Esophagus mucosa (tissue), 1 donor: ENCODE measurements at regions not wholly inside any gene's neighbourhood (a gene's known extent, or its start where the extent isn't known, plus 50 kb on each side); places are given as distances from the start of the nearest gene placed in this dataset.

Source experiments
- ATAC-seq: fragments of 200-7000 bp; cut with Tn5 transposase; one replicate; pipeline ENCODE4 v1.9.1; 2020
- donor health status: DM: yes; HTN: yes; CAD: no.

DNA sequence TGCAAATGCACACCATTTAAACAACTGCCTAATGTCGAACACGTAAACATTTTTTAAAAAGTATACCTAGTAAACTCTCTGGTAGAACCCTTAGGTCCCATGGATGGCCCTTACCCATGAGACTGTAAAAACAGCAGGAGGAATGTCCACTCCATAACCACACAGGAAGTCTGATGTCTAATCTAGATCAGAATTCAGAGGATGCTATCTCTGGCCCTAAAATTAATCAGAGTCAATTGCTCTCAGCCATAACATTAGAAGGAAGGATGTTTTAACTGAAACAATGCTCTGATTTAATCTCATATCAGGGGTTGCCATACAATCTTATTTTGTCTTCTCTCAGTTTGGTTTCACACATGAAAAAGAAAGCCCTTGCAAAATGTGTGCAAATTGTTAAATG lies 416.3 kb upstream of the PIK3C3 start:
- ATAC-seq: no peak

DNA sequence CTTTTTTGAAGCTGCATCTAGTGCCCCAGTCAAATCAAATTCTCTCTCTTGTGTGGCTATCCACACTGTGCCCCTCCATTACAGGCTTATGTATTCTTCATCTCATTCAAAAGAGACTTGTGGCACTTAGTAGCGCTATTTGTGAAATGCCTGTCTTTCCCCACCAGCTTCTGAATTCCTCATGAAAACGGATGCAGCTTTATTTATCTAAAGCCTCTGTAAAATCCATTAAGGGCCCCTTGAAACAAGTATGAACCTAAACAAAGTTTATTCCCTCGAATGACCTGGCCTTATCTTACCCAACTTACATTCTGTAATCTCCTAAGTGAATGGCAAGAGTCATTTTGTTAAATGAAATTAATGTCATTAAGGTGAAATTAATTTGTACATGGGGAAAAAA lies 417.4 kb upstream of the PIK3C3 start:
- ATAC-seq: no peak

DNA sequence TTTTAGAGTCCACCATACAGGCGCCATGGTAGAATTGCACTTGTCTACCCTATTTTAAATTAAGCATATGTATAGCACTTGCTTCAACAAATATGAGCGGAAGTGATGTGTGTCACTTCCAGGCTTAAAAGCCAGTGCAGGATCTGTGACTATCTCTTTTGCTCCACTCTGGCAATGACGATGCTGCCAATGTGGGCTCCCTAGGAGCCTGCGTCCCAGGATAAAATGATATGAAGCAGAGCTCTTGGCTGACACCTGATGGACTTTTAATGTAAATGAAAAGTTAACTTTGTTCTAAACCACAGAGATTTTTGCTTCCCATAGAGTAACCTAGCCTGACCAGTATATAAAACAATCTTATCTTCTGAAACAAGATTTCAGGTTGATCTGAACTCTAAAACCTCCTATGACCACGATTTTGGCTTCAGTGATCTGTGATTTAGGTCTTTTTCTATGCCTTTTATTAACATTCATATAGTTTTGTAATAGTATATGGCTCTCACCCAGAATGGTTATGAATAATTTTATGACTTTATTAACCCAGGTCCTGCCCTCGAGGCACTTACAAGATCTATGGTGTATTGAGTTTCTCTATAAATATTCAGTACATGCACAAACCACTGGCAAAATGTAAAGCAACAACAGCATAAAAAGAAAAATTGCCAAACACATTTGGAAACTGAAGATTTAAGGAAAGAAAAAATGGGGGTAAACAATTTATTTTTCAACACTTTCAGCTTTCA lies 422.5 kb upstream of the PIK3C3 start:
- no peak for ATAC-seq

DNA sequence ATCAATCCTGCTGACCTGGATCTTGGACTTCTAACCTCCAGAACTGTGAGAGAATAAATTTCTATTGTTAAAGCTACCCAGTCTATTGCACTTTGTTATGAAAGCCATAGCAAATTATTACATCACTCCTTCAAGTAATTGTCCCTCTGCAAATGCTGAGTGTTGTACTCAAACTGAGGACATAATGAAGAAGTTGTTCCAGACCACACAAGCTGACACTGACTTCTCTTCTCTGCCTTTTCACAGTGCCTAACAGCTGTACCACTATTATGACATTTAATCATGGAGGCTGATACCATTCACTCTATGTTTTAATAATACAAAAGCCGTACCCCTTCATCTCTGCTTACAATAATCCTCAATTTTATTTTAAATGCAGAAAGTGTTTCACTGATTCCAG lies 424.1 kb upstream of the PIK3C3 start:
- no peak for ATAC-seq

DNA sequence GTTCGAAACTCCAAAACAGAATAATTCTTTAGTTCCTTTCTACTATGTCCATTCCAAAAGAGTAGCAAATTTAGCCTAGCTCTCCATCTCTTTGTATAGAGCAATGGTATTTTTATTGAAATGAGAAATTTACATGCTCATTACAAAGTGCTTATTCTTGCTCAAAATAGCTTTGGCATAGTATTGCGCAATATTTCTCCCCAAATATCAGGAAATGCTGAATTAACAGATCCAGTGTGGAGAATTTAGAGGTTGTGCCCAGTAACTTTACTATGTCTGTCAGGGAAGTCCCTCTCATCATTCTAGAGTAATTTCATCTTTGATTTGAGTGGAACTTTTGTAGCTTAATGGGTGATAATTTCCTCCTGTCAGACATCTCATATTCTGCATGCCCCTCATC lies 425.9 kb upstream of the PIK3C3 start:
- no peak for ATAC-seq

DNA sequence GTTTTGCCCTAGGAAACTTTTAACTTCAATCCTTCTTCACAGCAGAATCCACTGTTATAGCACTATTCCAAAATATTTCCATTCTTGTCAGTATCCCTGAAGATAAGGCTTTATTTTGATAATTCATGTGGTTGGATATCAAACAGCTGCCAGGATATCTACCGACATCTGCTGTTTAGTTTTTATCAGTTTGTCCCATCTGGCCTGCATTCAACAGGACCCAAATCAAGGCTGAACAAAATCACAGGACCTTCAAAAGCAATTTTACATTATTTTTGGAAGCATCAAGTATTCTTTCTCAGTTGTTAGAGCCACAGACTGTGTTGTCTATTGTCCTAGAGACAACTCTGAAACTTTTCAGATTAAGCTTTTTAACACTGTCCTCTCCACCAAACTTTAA lies 429.0 kb upstream of the PIK3C3 start:
- ATAC-seq: no peak

DNA sequence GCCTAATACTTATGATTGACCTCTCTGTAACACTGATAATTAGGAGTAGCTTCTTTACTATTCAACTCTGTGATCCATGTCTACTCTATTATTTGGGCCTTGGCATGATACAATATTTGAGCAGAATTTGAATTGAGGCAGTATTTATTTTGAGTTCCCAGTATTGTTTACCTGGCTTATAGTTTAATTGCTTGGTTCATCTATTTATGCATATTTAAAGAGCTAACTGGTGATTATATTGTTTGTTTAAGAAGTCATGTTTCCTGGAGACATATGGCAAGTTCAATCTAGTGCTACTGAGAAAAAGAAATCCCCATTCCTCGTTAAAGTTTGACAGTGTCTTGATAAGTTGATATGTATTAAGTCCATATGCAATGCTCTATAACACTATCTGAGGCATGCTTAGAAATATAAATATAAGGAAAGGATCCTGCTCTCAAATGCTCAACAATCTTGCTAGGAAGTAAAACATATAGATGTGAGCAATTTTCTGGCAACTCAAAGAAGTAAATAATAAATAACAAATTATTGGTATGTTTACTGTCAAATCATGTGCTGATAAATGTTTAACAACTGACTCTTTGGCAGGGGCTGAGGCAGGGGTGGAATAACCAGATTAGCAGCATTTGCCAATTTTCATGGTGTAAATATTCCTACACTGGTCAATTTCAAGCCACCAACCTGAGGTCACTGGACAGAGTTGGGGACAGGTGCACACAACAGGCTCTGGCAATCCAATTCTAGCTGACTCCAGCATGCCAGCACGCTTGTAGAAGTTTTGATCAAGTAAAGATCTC lies 430.2 kb upstream of the PIK3C3 start:
- ATAC-seq: no peak

DNA sequence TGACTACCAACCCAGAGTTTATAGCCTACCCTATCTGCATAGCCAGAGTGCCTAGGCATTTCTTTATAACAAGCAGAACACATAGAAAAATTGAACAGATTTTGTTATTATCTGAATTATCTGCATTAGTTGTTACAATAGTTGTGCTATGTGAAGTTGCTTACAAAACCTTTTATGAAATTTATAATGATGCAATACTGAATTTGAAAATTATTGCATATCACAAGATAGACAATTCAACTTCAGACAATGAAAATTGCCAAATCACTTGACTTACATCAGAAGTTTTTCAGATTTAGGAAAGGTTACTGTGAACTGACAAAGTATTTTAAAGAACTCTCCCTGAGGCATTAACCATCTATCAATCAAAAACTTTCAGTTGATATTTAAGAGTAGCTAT lies 437.9 kb upstream of the PIK3C3 start:
- ATAC-seq: no peak

DNA sequence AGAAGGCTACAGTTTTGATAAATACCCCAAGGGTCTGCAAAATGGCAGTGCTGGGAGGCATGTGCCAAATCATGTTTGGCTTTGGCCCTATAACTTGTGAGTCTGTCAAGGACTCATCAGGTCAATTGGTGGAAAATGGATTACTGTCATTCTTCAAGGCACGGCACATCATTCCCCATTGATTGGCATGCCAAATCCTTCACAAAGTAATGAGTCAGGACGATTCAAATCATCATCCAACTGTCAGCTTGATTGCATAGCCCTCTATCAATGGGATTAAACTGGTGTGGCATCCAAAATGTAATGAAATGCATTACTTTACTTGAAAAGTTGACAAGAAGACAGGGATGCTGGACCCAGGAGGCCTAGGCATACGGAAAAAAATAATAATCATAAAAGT lies 441.6 kb upstream of the PIK3C3 start:
- ATAC-seq: no peak

DNA sequence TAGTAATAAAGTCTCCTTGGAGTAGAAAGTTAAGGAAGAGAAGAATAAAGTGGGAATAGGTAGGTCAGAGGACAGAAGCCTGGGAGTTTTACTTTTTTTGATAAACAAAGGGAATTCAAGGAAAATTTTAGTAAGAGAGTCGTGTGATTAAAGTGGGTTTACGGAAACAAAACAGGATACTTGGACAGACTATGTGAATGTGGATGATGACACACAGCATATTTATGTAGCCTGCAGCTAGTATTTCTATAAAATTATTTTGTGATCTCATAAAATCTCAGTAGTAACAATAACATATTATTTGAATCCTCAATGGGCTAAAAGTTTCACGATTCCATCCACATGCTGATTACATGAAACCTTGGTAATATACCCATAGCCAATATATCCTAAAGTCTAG lies 450.7 kb upstream of the PIK3C3 start:
- no peak for ATAC-seq

DNA sequence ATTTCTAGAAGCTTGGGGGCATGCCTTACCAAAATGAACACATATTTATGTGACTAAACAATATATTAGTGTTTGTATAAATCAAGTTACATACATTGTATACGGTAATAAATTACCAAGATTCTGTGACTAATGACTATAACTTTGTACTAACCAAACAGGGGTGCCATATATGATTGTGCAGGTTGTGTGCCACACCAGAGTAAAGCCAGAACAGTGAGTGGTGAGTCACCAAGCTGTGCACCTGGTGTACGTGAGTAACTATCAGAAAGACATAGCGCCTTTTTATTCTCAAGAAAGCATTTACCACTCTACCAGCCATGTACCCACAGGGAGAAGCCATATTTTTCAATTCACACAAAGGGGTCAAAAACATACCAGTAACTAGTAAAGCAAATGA lies 453.2 kb upstream of the PIK3C3 start:
- ATAC-seq: no peak

DNA sequence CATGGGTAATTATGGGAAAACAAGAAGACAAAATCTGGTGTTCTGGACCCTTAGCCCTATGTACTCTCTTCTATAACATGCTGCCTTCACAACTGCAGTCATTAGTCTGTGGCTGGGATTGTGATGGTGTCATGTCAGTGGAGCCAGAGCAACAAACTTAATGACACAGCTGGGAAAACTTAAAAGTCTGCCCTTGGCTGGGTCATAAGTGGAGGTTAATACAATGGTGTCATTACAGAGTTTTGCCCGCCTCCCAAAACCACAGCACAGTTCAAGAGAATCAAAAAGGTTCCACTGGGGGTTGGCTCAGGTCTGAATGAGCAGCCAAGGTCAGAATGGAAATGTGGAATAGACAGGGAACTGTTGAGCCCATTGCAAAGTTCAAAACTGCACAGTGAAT lies 455.7 kb upstream of the PIK3C3 start:
- ATAC-seq: no peak

DNA sequence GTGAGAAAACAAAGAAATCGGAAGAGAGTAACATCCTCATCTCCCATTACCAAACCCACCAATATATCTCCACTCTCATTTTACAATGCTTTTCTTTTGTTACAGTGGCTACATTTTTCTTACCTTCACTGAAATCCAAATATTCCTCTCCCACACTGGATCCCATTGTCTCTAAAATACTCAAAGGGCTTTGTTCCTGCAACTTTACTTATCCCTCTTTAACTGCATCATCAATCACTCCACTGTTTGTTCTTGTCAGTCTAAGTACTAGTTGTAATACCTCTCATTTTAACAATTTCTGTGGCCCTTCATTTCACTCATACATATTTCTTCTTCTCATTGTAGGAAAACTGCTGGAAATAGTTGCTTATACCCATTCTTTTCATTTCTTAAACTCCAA lies 464.2 kb upstream of the PIK3C3 start:
- no peak for ATAC-seq

DNA sequence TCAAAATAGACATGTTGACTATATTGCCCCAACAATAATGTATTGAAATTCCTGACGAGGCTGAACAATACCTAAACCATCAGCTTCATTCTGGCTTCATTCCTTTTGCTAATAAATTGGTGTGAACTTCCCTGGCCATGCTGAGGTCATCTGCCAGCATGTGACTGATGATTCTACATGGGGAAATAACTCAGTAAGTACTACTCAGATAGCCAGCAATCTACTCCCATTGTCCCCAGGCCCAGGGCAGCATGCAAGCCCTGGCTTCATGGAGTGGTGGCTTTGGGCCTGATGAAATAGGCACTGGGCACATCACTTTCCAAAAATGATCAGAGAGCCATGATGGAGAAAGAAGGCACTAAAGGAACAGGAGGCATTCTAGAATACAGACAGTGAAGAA lies 468.5 kb upstream of the PIK3C3 start:
- no peak for ATAC-seq

DNA sequence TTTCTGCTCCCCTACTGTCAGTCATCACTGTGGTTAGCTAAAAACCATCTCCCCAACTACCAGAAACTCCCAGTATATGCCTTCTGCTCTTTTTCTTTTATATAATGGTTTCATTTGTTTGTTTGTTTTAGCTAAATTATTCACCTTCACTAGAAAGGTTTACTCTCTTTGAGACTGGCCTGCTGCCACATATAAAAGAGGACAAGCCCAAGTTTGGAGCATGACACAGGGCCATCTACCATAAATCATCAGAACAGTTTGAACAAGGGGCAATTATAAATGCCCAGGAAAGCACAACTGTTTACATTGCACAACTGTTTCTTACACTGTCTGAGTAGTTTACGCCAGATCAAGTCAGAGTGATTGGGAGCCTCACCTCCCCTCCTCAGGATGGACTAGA lies 471.0 kb upstream of the PIK3C3 start:
- ATAC-seq: no peak

DNA sequence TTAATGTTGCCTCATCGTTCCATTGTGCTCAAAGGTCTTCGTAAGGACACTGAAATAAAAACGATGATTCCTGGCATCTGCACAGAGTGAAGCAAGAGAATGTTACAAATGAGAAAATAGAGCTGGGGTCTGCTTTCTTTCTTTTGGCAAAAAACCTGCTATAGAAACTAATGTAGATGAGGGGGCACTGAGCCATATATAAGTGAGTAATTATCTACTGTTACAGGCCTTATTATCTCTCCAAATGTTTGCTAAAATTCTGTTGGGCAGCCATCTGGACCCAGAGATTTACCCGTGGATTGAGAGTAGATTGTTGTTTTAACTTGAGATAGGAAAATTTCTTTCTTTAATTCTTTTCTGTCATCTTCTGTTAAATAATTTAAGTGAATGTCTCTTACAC lies 472.5 kb upstream of the PIK3C3 start:
- ATAC-seq: no peak

DNA sequence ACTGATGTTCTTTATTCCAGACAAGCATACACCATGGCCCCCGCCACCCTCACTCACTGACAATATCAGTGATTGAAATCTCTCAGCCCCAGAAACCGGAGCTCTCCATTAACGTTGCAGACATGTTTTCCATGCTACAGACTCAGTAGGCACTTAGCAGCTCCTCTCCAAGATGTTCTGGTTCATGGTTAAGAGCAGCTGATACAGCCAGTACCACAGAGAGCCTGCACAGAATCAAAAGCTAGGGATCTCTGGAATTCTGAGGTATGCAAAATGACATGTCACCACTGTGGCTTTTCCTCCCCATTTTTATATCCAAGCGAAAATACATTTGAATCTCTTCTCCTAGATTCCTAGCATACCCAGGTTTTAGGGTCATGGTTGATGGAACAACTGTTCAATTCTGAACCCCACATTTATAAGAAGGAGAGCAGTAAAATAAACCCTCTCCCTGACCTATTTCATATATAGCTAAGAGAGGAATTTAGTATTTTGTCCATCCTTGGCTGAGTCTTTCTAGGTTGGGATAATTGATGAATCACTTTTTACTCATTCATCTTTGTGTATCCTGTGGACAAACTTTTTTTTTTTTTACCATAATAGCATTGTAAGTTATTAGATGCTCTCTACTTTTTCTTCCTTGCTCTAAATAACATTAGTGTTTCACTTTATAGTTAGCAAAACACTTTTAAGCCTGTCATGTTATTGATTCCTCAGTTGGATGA lies 488.4 kb upstream of the PIK3C3 start:
- ATAC-seq: no peak

DNA sequence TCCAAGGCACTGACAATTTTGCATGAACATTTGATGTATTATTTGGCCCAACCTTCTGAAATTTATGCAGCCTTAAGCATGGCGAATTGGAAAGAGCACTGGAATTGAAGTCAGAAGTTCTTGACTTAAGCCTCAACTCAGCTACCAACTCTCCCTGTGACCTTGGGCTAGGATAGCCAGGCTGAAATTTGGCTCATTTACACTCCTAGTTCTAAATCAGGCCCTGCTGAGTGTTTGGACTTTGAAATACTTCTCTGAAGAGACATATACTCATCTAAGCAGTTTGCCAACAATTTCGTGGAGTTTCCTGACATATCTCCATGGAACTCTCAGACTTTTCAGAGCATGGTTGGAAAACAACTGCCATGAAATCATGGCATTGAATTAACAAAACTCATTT lies 489.6 kb upstream of the PIK3C3 start:
- no peak for ATAC-seq

DNA sequence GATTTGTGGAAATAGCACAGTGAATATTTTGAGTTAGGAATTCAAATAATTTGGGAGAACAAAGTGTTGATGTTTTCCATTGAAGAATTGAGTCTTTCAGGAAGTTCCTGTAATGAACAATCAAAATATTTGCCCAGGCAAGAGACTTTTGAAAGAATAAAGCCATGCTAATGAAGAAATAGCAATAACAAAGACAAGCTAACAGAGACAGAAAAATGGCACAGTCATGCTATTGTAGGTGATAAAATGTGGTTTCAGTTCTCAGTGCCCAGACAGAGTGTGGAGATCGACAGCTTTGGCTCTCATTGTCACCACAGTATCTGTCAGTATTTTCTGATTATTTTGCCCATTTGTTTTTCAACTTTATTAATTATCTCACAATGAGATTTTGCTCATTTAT lies 490.8 kb upstream of the PIK3C3 start:
- no peak for ATAC-seq

DNA sequence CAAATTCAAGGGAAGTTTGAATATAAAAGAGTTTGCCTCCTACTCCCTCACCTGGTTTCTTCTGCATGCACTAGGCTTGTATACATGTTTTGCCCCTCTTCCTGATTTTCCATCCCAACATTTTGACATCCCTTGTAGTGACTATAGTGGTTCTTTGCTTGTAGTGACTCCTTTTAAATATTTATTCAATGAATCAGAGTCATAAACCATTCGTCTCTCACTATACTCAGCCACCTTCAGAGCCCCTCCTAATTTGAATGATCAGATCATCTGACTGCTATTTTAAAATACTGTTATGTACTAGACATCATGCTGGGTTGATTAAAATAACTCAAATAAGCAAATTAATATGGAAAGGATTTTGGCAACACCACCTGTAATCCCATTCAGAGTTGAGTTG lies 492.1 kb upstream of the PIK3C3 start:
- no peak for ATAC-seq

DNA sequence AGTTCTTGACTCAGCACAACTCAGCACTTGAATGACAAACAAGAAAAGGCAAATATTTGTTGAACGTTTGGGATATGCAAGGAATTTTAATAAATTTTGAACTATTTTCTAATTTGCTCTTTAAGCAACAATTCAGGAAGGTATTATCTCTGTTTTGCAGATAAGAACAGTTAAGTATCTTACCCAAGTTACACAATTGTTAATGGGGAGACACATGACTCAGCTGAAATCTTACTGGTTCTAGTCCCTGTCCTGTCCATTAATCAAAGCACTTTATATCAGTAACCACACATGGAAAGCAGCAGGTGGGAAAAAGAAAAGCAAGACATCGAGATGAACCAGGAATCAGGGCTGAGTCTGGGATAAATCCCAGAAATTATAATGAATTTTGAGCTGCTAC lies 493.9 kb upstream of the PIK3C3 start:
- no peak for ATAC-seq

DNA sequence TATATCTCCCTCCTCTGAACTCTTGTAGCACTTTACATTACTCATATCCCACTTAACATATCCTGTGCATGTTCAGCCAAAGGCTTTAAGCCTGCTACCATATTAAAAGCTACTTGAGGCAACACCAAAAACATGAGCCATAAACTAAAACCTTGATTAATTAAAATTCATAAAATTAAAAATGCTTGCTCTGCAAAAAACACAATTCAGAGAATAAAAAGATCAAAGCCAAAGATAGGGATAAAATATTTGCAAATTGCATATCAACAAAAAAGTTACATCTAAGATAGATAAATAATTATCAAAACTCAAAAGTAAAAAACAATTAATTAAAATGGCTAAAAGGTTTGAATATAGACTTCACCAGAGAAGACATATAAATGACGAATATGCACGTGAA lies 495.4 kb upstream of the PIK3C3 start:
- ATAC-seq: no peak

DNA sequence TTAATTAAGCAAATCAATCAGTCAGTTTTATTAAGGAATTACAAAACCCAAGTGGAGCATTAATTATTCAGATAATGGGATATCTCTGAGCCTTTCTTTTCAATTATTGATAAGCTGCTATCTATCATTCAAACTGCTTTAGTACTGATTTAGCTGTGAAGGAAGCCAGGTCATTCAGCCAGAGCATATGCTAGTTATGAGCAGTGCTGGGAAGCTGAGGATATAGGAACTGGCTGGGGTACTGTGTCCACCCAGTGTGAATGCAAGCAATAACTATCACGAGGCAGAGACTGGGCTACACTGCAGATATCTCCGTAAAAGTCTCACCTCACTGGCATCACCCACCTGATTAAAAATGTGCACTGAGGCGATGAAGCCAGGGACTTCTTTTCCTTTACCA lies 496.7 kb upstream of the PIK3C3 start:
- ATAC-seq: no peak

DNA sequence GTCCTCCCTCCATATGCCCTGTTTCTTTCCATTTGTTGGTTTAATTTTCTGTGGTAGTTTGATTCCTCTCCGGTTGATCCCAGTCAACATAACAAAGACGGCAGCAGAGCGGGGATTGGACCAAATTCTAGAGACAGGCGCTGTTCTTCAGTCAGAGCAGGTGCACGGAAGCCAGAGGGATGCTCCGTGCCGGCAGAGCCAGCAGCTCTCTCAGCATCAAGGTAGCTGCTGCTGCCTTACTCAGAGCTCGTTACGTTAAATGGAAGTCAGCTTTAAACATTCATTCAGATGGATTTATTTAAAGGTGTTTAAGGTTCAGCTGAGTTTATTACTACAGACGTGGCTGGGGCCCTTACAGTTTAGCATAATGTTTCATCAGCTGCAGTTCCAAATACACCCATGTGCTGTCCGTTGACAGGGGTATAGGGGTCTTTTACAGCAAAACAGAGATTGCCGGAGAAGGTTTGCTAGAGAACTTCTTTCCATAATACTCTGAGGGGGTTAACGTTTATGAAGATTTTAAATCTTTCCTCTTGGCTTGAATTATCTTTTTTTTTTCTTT lies 497.2 kb upstream of the PIK3C3 start:
- no peak for ATAC-seq
